Myocyte (in vitro differentiated cells): ENCODE measurements at regions not wholly inside any gene's neighbourhood (a gene's known extent, or its start where the extent isn't known, plus 50 kb on each side); places are given as distances from the start of the nearest gene placed in this dataset.

Experiments
- DNase-seq: peaks from one replicate; pipeline ENCODE4 v3.0.0-alpha.2; 2012; ENCODE audit warnings: low read depth

- DNase-seq = no peak
Observed at GRCh38 chr4:178258603-178259002, 816.4 kb upstream of the AGA start.

- no peak for DNase-seq
Observed at GRCh38 chr4:178259566-178259965, 817.3 kb upstream of the AGA start.

- DNase-seq = no peak
Observed at GRCh38 chr4:178264001-178264400, 821.8 kb upstream of the AGA start.

GRCh38 chr4:178271386-178271785, 829.1 kb upstream of the AGA start:
- DNase-seq = no peak

GRCh38 chr4:178273168-178273567, 830.9 kb upstream of the AGA start:
- no peak for DNase-seq

- no peak for DNase-seq
Observed at GRCh38 chr4:178275671-178276360, 833.6 kb upstream of the AGA start.

GRCh38 chr4:178280362-178280761, 838.1 kb upstream of the AGA start:
- DNase-seq = no peak

GRCh38 chr4:178288462-178288861, 846.2 kb upstream of the AGA start:
- no peak for DNase-seq

- DNase-seq = no peak
Observed at GRCh38 chr4:178293601-178294000, 851.4 kb upstream of the AGA start.

GRCh38 chr4:178296669-178297068, 854.4 kb upstream of the AGA start:
- no peak for DNase-seq

GRCh38 chr4:178306565-178306964, 864.3 kb upstream of the AGA start:
- no peak for DNase-seq

- DNase-seq = no peak
Observed at GRCh38 chr4:178309890-178310289, 867.7 kb upstream of the AGA start.

- no peak for DNase-seq
Observed at GRCh38 chr4:178311997-178312396, 869.8 kb upstream of the AGA start.

- DNase-seq = no peak
Observed at GRCh38 chr4:178314287-178314686, 872.0 kb upstream of the AGA start.

- no peak for DNase-seq
Observed at GRCh38 chr4:178316211-178316610, 874.0 kb upstream of the AGA start.

GRCh38 chr4:178320003-178320402, 877.8 kb upstream of the AGA start:
- DNase-seq = no peak

GRCh38 chr4:178322524-178323183, 880.4 kb upstream of the AGA start:
- DNase-seq = no peak

GRCh38 chr4:178329226-178329872, 887.1 kb upstream of the AGA start:
- DNase-seq = no peak

- DNase-seq = no peak
Observed at GRCh38 chr4:178333355-178333754, 891.1 kb upstream of the AGA start.

GRCh38 chr4:178339769-178340168, 897.5 kb upstream of the AGA start:
- no peak for DNase-seq

- no peak for DNase-seq
Observed at GRCh38 chr4:178340468-178340867, 898.2 kb upstream of the AGA start.

GRCh38 chr4:178344096-178344495, 901.9 kb upstream of the AGA start:
- DNase-seq = no peak

- no peak for DNase-seq
Observed at GRCh38 chr4:178347111-178347510, 904.9 kb upstream of the AGA start.
